GM18507 (cell line): ENCODE measurements at regions not wholly inside any gene's neighbourhood (a gene's known extent, or its start where the extent isn't known, plus 50 kb on each side); places are given as distances from the start of the nearest gene placed in this dataset.
"Not testable (repeated sequence)": the region's sequence is repeated elsewhere in the genome, so short reads cannot be mapped to it uniquely, and the experiment has no call there.

Source experiments
- DNase-seq: peaks from one replicate; pipeline ENCODE4 v3.0.0; 2011; ENCODE audit warnings: low read depth; ENCODE audit not compliant: insufficient read length; ENCODE audit errors: extremely low spot score
- FAIRE-seq: peaks from 2 replicates; lab custom pipeline; 2011; peaks lifted over from hg19 to GRCh38; lab: Jason Lieb, UNC

- DNase-seq = no peak
- no peak for FAIRE-seq
Measured at GRCh38 chr4:13918991-13919441, 291.5 kb upstream of the BOD1L1 start.

- DNase-seq (no peak), FAIRE-seq (no peak)
Measured at GRCh38 chr4:13920111-13920875, 292.8 kb upstream of the BOD1L1 start.

- FAIRE-seq = no peak
Measured at GRCh38 chr4:13920901-13921300, 293.4 kb upstream of the BOD1L1 start.

GRCh38 chr4:13921805-13922204 is 294.3 kb upstream of the BOD1L1 start:
- FAIRE-seq (no peak), DNase-seq (no peak)

More at GRCh38 chr4:13920901-13921300, 293.4 kb upstream of the BOD1L1 start:
- DNase-seq = no peak

- no peak for DNase-seq
- no peak for FAIRE-seq
Measured at GRCh38 chr4:13922459-13922858, 294.9 kb upstream of the BOD1L1 start.

GRCh38 chr4:13922873-13923645 is 295.5 kb upstream of the BOD1L1 start:
- FAIRE-seq = no peak
- no peak for DNase-seq

GRCh38 chr4:13924900-13925299 is 297.4 kb upstream of the BOD1L1 start:
- not testable (repeated sequence) for DNase-seq, FAIRE-seq

GRCh38 chr4:13928214-13928613 is 300.7 kb upstream of the BOD1L1 start:
- FAIRE-seq (no peak), DNase-seq (no peak)

- DNase-seq (no peak), FAIRE-seq (no peak)
Measured at GRCh38 chr4:13930155-13930554, 302.6 kb upstream of the BOD1L1 start.

GRCh38 chr4:13933191-13933590 is 305.7 kb upstream of the BOD1L1 start:
- no peak for DNase-seq
- FAIRE-seq = no peak

- no peak for DNase-seq
- FAIRE-seq = no peak
Measured at GRCh38 chr4:13938299-13938698, 310.8 kb upstream of the BOD1L1 start.

- no peak for FAIRE-seq
- DNase-seq = no peak
Measured at GRCh38 chr4:13940921-13941320, 313.4 kb upstream of the BOD1L1 start.

GRCh38 chr4:13942977-13943376 is 315.5 kb upstream of the BOD1L1 start:
- no peak for DNase-seq
- FAIRE-seq = no peak

- DNase-seq (no peak), FAIRE-seq (no peak)
Measured at GRCh38 chr4:13944095-13944511, 316.6 kb upstream of the BOD1L1 start.

GRCh38 chr4:13947921-13948320 is 320.4 kb upstream of the BOD1L1 start:
- FAIRE-seq (no peak), DNase-seq (no peak)

GRCh38 chr4:13950491-13950890 is 323.0 kb upstream of the BOD1L1 start:
- no peak for FAIRE-seq
- no peak for DNase-seq

- FAIRE-seq (no peak), DNase-seq (no peak)
Measured at GRCh38 chr4:13953083-13953482, 325.6 kb upstream of the BOD1L1 start.

- FAIRE-seq (no peak), DNase-seq (no peak)
Measured at GRCh38 chr4:13955551-13955950, 328.0 kb upstream of the BOD1L1 start.

- DNase-seq = no peak
- FAIRE-seq = no peak
Measured at GRCh38 chr4:13956947-13957346, 329.4 kb upstream of the BOD1L1 start.

GRCh38 chr4:13957871-13958270 is 330.3 kb upstream of the BOD1L1 start:
- DNase-seq = no peak
- no peak for FAIRE-seq

GRCh38 chr4:13963601-13964000 is 336.1 kb upstream of the BOD1L1 start:
- DNase-seq = no peak
- FAIRE-seq = no peak
